Gastrocnemius medialis (tissue), 4 donors: ENCODE measurements at regions not wholly inside any gene's neighbourhood (a gene's known extent, or its start where the extent isn't known, plus 50 kb on each side); places are given as distances from the start of the nearest gene placed in this dataset.

Experiments
- ATAC-seq, 2 donors: fragments of 150-250 bp; one replicate each; pipeline ENCODE4 v1.9.1; 2016
- DNase-seq, 2 donors: peaks; one replicate each; pipeline ENCODE4 v3.0.0-alpha.2; 2019
- H3K27ac ChIP-seq, 4 donors: fragments of 200-600 bp; sonication (generic); 1 replicate in 1 of 4; 2 replicates in 3 of 4; pipeline ENCODE4 v1.5.1; 2016 to 2018; ENCODE audit warnings: mild to moderate bottlenecking in 2 of 4, moderate library complexity in 1 of 4
- H3K27me3 ChIP-seq, 3 donors: fragments of 200-600 bp; sonication (generic) in 2 of 3; 1 replicate in 1 of 3; 2 replicates in 2 of 3; pipeline versions ENCODE4 v1.5.1 to v1.6.0; 2016 to 2019; ENCODE audit warnings: mild to moderate bottlenecking in 1 of 3, moderate library complexity in 1 of 3
- H3K36me3 ChIP-seq, 2 donors: fragments of 200-600 bp; sonication (generic) in 1 of 2; one replicate each; pipeline ENCODE4 v1.5.1; 2017 to 2018
- H3K4me1 ChIP-seq, 2 donors: fragments of 200-600 bp; sonication (generic) in 1 of 2; one replicate each; pipeline ENCODE4 v1.5.1; 2016 to 2017; ENCODE audit warnings: mild to moderate bottlenecking in 2 of 2
- H3K4me3 ChIP-seq, 4 donors: fragments of 200-600 bp; sonication (generic) in 3 of 4; 1 replicate in 1 of 4; 2 replicates in 3 of 4; pipeline ENCODE4 v1.5.1; 2016 to 2019; ENCODE audit warnings: mild to moderate bottlenecking in 2 of 4
- H3K9me3 ChIP-seq, 3 donors: fragments of 200-600 bp; sonication (generic) in 2 of 3; 1 replicate in 1 of 3; 2 replicates in 2 of 3; pipeline ENCODE4 v1.5.1; 2016 to 2019
- CTCF ChIP-seq, 5 experiments: fragments of 450-650 bp in 3 of 5; fragments of 200-600 bp in 2 of 5; sonication (generic) in 2 of 5; IDR thresholded peaks in 4 of 5; conservative IDR thresholded peaks in 1 of 5; 1 replicate in 4 of 5; 2 replicates in 1 of 5; pipeline ENCODE4 v1.5.1; 2016 to 2019; ENCODE audit warnings: antibody characterized with exemption in 5 of 5, mild to moderate bottlenecking in 3 of 5, moderate library complexity in 3 of 5
- POLR2A ChIP-seq, 2 donors: fragments of 450-650 bp; IDR thresholded peaks; one replicate each; pipeline ENCODE4 v1.6.1; 2017; ENCODE audit warnings: antibody characterized with exemption in 2 of 2, mild to moderate bottlenecking in 2 of 2, moderate library complexity in 2 of 2
- in situ Hi-C, 4 donors: fragments of 200-750 bp; cut with MboI; loops; one replicate each; pipeline versions ENCODE4 v1.15.0 to v1.8.0; 2017; ENCODE audit warnings: low sequenced_read_pairs in 4 of 4
- intact Hi-C: fragments of 100-400 bp; cut with DNase I; formaldehyde crosslinking; loops from one replicate; pipeline ENCODE4 v1.15.1; 2023; ENCODE audit warnings: low total_unique reads

GRCh38 chr4:105014635-105015034 lies 132.0 kb upstream of the TET2 start:
- TF ChIP-seq POLR2A (IDR thresholded peaks at IDR 0.05): no peak
- TF ChIP-seq CTCF (IDR thresholded peaks at IDR 0.05 in 4 of 5, conservative IDR thresholded peaks at IDR 0.05 in 1 of 5): no peak
- Histone ChIP-seq H3K9me3 (no peaks in the 10 kb centered on the region), H3K4me1 (no peaks in the 10 kb centered on the region), H3K27me3 (no peaks in the 10 kb centered on the region), H3K36me3 (no peaks in the 10 kb centered on the region), H3K4me3 (no peak overlapping the region), H3K27ac (no peak overlapping the region)
- intact Hi-C loops: no loop called here
- in situ Hi-C loops: no loop called here
- DNase-seq (no peak), ATAC-seq (no peak)

GRCh38 chr4:105015750-105016149 lies 130.9 kb upstream of the TET2 start:
- ATAC-seq: no peak
- in situ Hi-C loops (no loop called here), intact Hi-C loops (no loop called here)

GRCh38 chr4:105022811-105023667 lies 123.6 kb upstream of the TET2 start:
- Histone ChIP-seq H3K4me3 (no peak overlapping the region), H3K4me1 (no peaks in the 10 kb centered on the region), H3K27ac (no peak overlapping the region), H3K9me3 (peaks cover 0 to 4% (median 0%) of the 10 kb centered on the region in 3 donors), H3K36me3 (no peaks in the 10 kb centered on the region), H3K27me3 (no peaks in the 10 kb centered on the region)
- intact Hi-C loops: no loop called here
- TF ChIP-seq CTCF (IDR thresholded peaks at IDR 0.05 in 4 of 5, conservative IDR thresholded peaks at IDR 0.05 in 1 of 5) (no peak), POLR2A (IDR thresholded peaks at IDR 0.05) (no peak)
- ATAC-seq: no peak
- in situ Hi-C loops: no loop called here
- no peak for DNase-seq

More at GRCh38 chr4:105015750-105016149, 130.9 kb upstream of the TET2 start:
- Histone ChIP-seq H3K27me3 (no peaks in the 10 kb centered on the region), H3K27ac (no peak overlapping the region), H3K36me3 (no peaks in the 10 kb centered on the region), H3K9me3 (no peaks in the 10 kb centered on the region), H3K4me3 (no peak overlapping the region), H3K4me1 (no peaks in the 10 kb centered on the region)
- no peak for DNase-seq
- TF ChIP-seq CTCF (IDR thresholded peaks at IDR 0.05 in 4 of 5, conservative IDR thresholded peaks at IDR 0.05 in 1 of 5): no peak
- TF ChIP-seq POLR2A (IDR thresholded peaks at IDR 0.05): no peak

GRCh38 chr4:105023668-105024055 lies 123.0 kb upstream of the TET2 start:
- no peaks in the 10 kb centered on the region for H3K4me1 ChIP-seq

More at GRCh38 chr4:105023668-105024055, 123.0 kb upstream of the TET2 start:
- DNase-seq (no peak), ATAC-seq (no peak)
- no peaks in the 10 kb centered on the region for H3K36me3 ChIP-seq
- in situ Hi-C loops: no loop called here
- no peaks in the 10 kb centered on the region for H3K27me3 ChIP-seq
- peaks cover 0 to 4% (median 0%) of the 10 kb centered on the region in 3 donors for H3K9me3 ChIP-seq
- H3K4me3 ChIP-seq: no peak overlapping the region
- H3K27ac ChIP-seq: no peak overlapping the region
- intact Hi-C loops: no loop called here
- TF ChIP-seq POLR2A (IDR thresholded peaks at IDR 0.05): no peak
- TF ChIP-seq CTCF (IDR thresholded peaks at IDR 0.05 in 4 of 5, conservative IDR thresholded peaks at IDR 0.05 in 1 of 5): no peak
